ENCODE measurements at regions not wholly inside any gene's neighbourhood (a gene's known extent, or its start where the extent isn't known, plus 50 kb on each side); places are given as distances from the start of the nearest gene placed in this dataset.

- DNase-seq (ENCODE audit: low spot score) (no peak), ATAC-seq (no peak)
- Mint-ChIP-seq H3K27me3 (no peaks in the 10 kb centered on the region), H3K4me3 (no peak overlapping the region), H3K36me3 (no peaks in the 10 kb centered on the region), H3K27ac (no peak overlapping the region), H3K9me3 (peaks cover 19% of the 10 kb centered on the region), H3K4me1 (ENCODE audit: low read depth in 2 of 2) (no peaks in the 10 kb centered on the region)
Measured at GRCh38 chr4:188619456-188620149, 480.4 kb downstream of the TRIML1 start.

- DNase-seq (ENCODE audit: low spot score) (no peak), ATAC-seq (no peak)
- H3K9me3 Mint-ChIP-seq: peaks cover 19% of the 10 kb centered on the region
- no peaks in the 10 kb centered on the region for H3K27me3 Mint-ChIP-seq
- H3K36me3 Mint-ChIP-seq: no peaks in the 10 kb centered on the region
- H3K4me1 Mint-ChIP-seq (ENCODE audit: low read depth in 2 of 2): no peaks in the 10 kb centered on the region
- H3K27ac Mint-ChIP-seq: no peak overlapping the region
- no peak overlapping the region for H3K4me3 Mint-ChIP-seq
Measured at GRCh38 chr4:188620608-188621007, 481.4 kb downstream of the TRIML1 start.

- ATAC-seq (no peak), DNase-seq (ENCODE audit: low spot score) (no peak)
- Mint-ChIP-seq H3K27ac (no peak overlapping the region), H3K4me3 (no peak overlapping the region), H3K27me3 (no peaks in the 10 kb centered on the region), H3K4me1 (ENCODE audit: low read depth in 2 of 2) (no peaks in the 10 kb centered on the region), H3K9me3 (peaks cover 22% of the 10 kb centered on the region), H3K36me3 (no peaks in the 10 kb centered on the region)
Measured at GRCh38 chr4:188623314-188623854, 484.1 kb downstream of the TRIML1 start.

- Mint-ChIP-seq H3K4me3 (no peak overlapping the region), H3K36me3 (no peaks in the 10 kb centered on the region), H3K9me3 (peaks cover 20% of the 10 kb centered on the region), H3K4me1 (ENCODE audit: low read depth in 2 of 2) (no peaks in the 10 kb centered on the region), H3K27ac (no peak overlapping the region), H3K27me3 (no peaks in the 10 kb centered on the region)
- DNase-seq (ENCODE audit: low spot score): no peak
- no peak for ATAC-seq
Measured at GRCh38 chr4:188624370-188624769, 485.1 kb downstream of the TRIML1 start.

GRCh38 chr4:188627892-188628291, 488.7 kb downstream of the TRIML1 start:
- H3K36me3 Mint-ChIP-seq: peaks cover 10% of the 10 kb centered on the region
- no peak overlapping the region for H3K4me3 Mint-ChIP-seq
- peaks cover 18% of the 10 kb centered on the region for H3K9me3 Mint-ChIP-seq
- H3K4me1 Mint-ChIP-seq (ENCODE audit: low read depth in 2 of 2): no peaks in the 10 kb centered on the region
- H3K27ac Mint-ChIP-seq: no peak overlapping the region
- H3K27me3 Mint-ChIP-seq: no peaks in the 10 kb centered on the region
- ATAC-seq: no peak
- no peak for DNase-seq (ENCODE audit: low spot score)

- no peak for DNase-seq (ENCODE audit: low spot score)
- Mint-ChIP-seq H3K27ac (no peak overlapping the region), H3K9me3 (no peaks in the 10 kb centered on the region), H3K4me1 (ENCODE audit: low read depth in 2 of 2) (no peaks in the 10 kb centered on the region), H3K4me3 (no peak overlapping the region), H3K27me3 (no peaks in the 10 kb centered on the region), H3K36me3 (no peaks in the 10 kb centered on the region)
- no peak for ATAC-seq
Measured at GRCh38 chr4:188639479-188640100, 500.3 kb downstream of the TRIML1 start.

GRCh38 chr4:188647820-188648370, 508.7 kb downstream of the TRIML1 start:
- Mint-ChIP-seq H3K36me3 (no peaks in the 10 kb centered on the region), H3K4me3 (no peak overlapping the region), H3K9me3 (peaks cover 13% of the 10 kb centered on the region), H3K4me1 (ENCODE audit: low read depth in 2 of 2) (no peaks in the 10 kb centered on the region), H3K27ac (no peak overlapping the region), H3K27me3 (no peaks in the 10 kb centered on the region)
- DNase-seq (ENCODE audit: low spot score) (no peak), ATAC-seq (no peak)

- no peaks in the 10 kb centered on the region for H3K4me1 Mint-ChIP-seq (ENCODE audit: low read depth in 2 of 2)
- H3K4me3 Mint-ChIP-seq: no peak overlapping the region
- H3K36me3 Mint-ChIP-seq: no peaks in the 10 kb centered on the region
- no peak for ATAC-seq
- H3K27me3 Mint-ChIP-seq: no peaks in the 10 kb centered on the region
- DNase-seq (ENCODE audit: low spot score): no peak
- no peak overlapping the region for H3K27ac Mint-ChIP-seq
- H3K9me3 Mint-ChIP-seq: peaks cover 16% of the 10 kb centered on the region
Measured at GRCh38 chr4:188649635-188650034, 510.4 kb downstream of the TRIML1 start.

- H3K4me3 Mint-ChIP-seq: no peak overlapping the region
- DNase-seq (ENCODE audit: low spot score): no peak
- peaks cover 18% of the 10 kb centered on the region for H3K9me3 Mint-ChIP-seq
- no peaks in the 10 kb centered on the region for H3K36me3 Mint-ChIP-seq
- no peaks in the 10 kb centered on the region for H3K4me1 Mint-ChIP-seq (ENCODE audit: low read depth in 2 of 2)
- H3K27ac Mint-ChIP-seq: no peak overlapping the region
- H3K27me3 Mint-ChIP-seq: no peaks in the 10 kb centered on the region
- ATAC-seq: no peak
Measured at GRCh38 chr4:188650516-188650915, 511.3 kb downstream of the TRIML1 start.

- DNase-seq (ENCODE audit: low spot score) (no peak), ATAC-seq (no peak)
- Mint-ChIP-seq H3K4me3 (no peak overlapping the region), H3K9me3 (peaks cover 16% of the 10 kb centered on the region), H3K27ac (no peak overlapping the region), H3K36me3 (peaks cover 10% of the 10 kb centered on the region), H3K27me3 (no peaks in the 10 kb centered on the region), H3K4me1 (ENCODE audit: low read depth in 2 of 2) (no peaks in the 10 kb centered on the region)
Measured at GRCh38 chr4:188657365-188657764, 518.1 kb downstream of the TRIML1 start.

- Mint-ChIP-seq H3K36me3 (peaks cover 14% of the 10 kb centered on the region), H3K4me3 (no peak overlapping the region), H3K27ac (no peak overlapping the region), H3K4me1 (ENCODE audit: low read depth in 2 of 2) (no peaks in the 10 kb centered on the region), H3K27me3 (no peaks in the 10 kb centered on the region), H3K9me3 (peaks cover 16% of the 10 kb centered on the region)
- no peak for ATAC-seq
- no peak for DNase-seq (ENCODE audit: low spot score)
Measured at GRCh38 chr4:188658958-188659522, 519.8 kb downstream of the TRIML1 start.

- DNase-seq (ENCODE audit: low spot score) (no peak), ATAC-seq (no peak)
- Mint-ChIP-seq H3K9me3 (peaks cover 11% of the 10 kb centered on the region), H3K4me3 (no peak overlapping the region), H3K4me1 (ENCODE audit: low read depth in 2 of 2) (no peaks in the 10 kb centered on the region), H3K27me3 (no peaks in the 10 kb centered on the region), H3K27ac (no peak overlapping the region), H3K36me3 (peaks cover 16% of the 10 kb centered on the region)
Measured at GRCh38 chr4:188660796-188661195, 521.6 kb downstream of the TRIML1 start.

- no peak for ATAC-seq
- DNase-seq (ENCODE audit: low spot score): no peak
- no peaks in the 10 kb centered on the region for H3K27me3 Mint-ChIP-seq
- peaks cover 11% of the 10 kb centered on the region for H3K36me3 Mint-ChIP-seq
- H3K27ac Mint-ChIP-seq: no peak overlapping the region
- H3K4me1 Mint-ChIP-seq (ENCODE audit: low read depth in 2 of 2): no peaks in the 10 kb centered on the region
- peaks cover 10% of the 10 kb centered on the region for H3K9me3 Mint-ChIP-seq
- no peak overlapping the region for H3K4me3 Mint-ChIP-seq
Measured at GRCh38 chr4:188661502-188661901, 522.3 kb downstream of the TRIML1 start.

GRCh38 chr4:188663369-188663768, 524.1 kb downstream of the TRIML1 start:
- Mint-ChIP-seq H3K36me3 (peaks cover 10% of the 10 kb centered on the region), H3K4me3 (no peak overlapping the region), H3K27me3 (no peaks in the 10 kb centered on the region), H3K9me3 (peaks cover 13% of the 10 kb centered on the region), H3K4me1 (ENCODE audit: low read depth in 2 of 2) (no peaks in the 10 kb centered on the region), H3K27ac (no peak overlapping the region)
- no peak for DNase-seq (ENCODE audit: low spot score)
- ATAC-seq: no peak

Data from natural killer cell treated with Interleukin-12 subunit alpha and Interleukin-12 subunit beta and Interleukin-15 and Interleukin-18, amount 100 ng/mL, for 72 hours (primary cell).